ENCODE measurements at regions not wholly inside any gene's neighbourhood (a gene's known extent, or its start where the extent isn't known, plus 50 kb on each side); places are given as distances from the start of the nearest gene placed in this dataset.

GRCh38 chr17:54744750-54745149 lies 155.9 kb upstream of the TOM1L1 start:
- TF ChIP-seq POLR2A (IDR thresholded peaks at IDR 0.05) (no peak), CTCF (IDR thresholded peaks at IDR 0.05) (no peak)

All from esophagus squamous epithelium (tissue), 4 donors.